Neuronal stem cell (in vitro differentiated cells): ENCODE measurements at regions not wholly inside any gene's neighbourhood (a gene's known extent, or its start where the extent isn't known, plus 50 kb on each side); places are given as distances from the start of the nearest gene placed in this dataset.

Experiments used
- DNase-seq: peaks from one replicate; pipeline ENCODE4 v3.0.0-alpha.2; 2013; ENCODE audit warnings: low spot score
- H2AFZ ChIP-seq: one replicate; pipeline ENCODE4 v1.6.1; 2013; ENCODE audit warnings: mild to moderate bottlenecking, low read length, inconsistent platforms
- H2AK5ac ChIP-seq: 2 replicates; pipeline ENCODE4 v1.6.1; 2013; ENCODE audit warnings: low read depth, mild to moderate bottlenecking, inconsistent platforms, low read length, moderate library complexity, mixed read lengths
- H2BK120ac ChIP-seq: 2 replicates; pipeline ENCODE4 v1.6.1; 2013; ENCODE audit warnings: low read depth, mild to moderate bottlenecking, inconsistent platforms, low read length, moderate library complexity, mixed read lengths
- H2BK12ac ChIP-seq: one replicate; pipeline ENCODE4 v1.6.1; 2013; ENCODE audit warnings: low read length, inconsistent platforms
- H2BK15ac ChIP-seq: 2 replicates; pipeline ENCODE4 v1.6.1; 2013; ENCODE audit warnings: mild to moderate bottlenecking, low read length, inconsistent platforms, mixed read lengths
- H2BK5ac ChIP-seq: one replicate; pipeline ENCODE4 v1.6.1; 2013; ENCODE audit warnings: inconsistent platforms, mild to moderate bottlenecking, low read length, moderate library complexity
- H3K14ac ChIP-seq: one replicate; pipeline ENCODE4 v1.6.1; 2013; ENCODE audit warnings: low read length, inconsistent platforms
- H3K18ac ChIP-seq: 2 replicates; pipeline ENCODE4 v1.6.1; 2013; ENCODE audit warnings: low read length, inconsistent platforms
- H3K23ac ChIP-seq: 2 replicates; pipeline ENCODE4 v1.6.1; 2013; ENCODE audit warnings: low read depth, mild to moderate bottlenecking, mixed read lengths, low read length, inconsistent platforms; ENCODE audit not compliant: poor library complexity
- H3K27ac ChIP-seq: replicated peaks from 3 replicates; pipeline ENCODE4 v1.5.1; 2013; ENCODE audit warnings: low read length, inconsistent platforms
- H3K27me3 ChIP-seq, 3 experiments: 2 replicates each; pipeline ENCODE4 v1.6.1; 2013; ENCODE audit warnings: low read length in 3 of 3, mild to moderate bottlenecking in 2 of 3, inconsistent platforms in 1 of 3, low read depth in 1 of 3, mixed read lengths in 1 of 3, moderate library complexity in 1 of 3; ENCODE audit not compliant: control insufficient read depth in 3 of 3, insufficient read depth in 3 of 3
- H3K36me3 ChIP-seq, 2 donors: replicated peaks in 1 of 2; 2 replicates each; pipeline ENCODE4 v1.6.1; 2013; ENCODE audit warnings: low read length in 2 of 2; ENCODE audit not compliant: control insufficient read depth in 2 of 2, insufficient read depth in 2 of 2
- H3K4ac ChIP-seq: 2 replicates; pipeline ENCODE4 v1.6.1; 2013; ENCODE audit warnings: inconsistent platforms, mild to moderate bottlenecking, low read length, moderate library complexity
- H3K4me1 ChIP-seq, 2 donors: 1 replicate in 1 of 2; 2 replicates in 1 of 2; pipeline ENCODE4 v1.6.1; 2013; ENCODE audit warnings: low read length in 2 of 2, low read depth in 1 of 2; ENCODE audit not compliant: control insufficient read depth in 2 of 2, insufficient read depth in 1 of 2
- H3K4me2 ChIP-seq: one replicate; pipeline ENCODE4 v1.6.1; 2013; ENCODE audit warnings: mild to moderate bottlenecking, low read length, inconsistent platforms; ENCODE audit not compliant: insufficient read depth, poor library complexity, severe bottlenecking
- H3K4me3 ChIP-seq, 2 donors: 2 replicates each; pipeline ENCODE4 v1.5.1; 2013; ENCODE audit warnings: low read length in 2 of 2, mild to moderate bottlenecking in 2 of 2, inconsistent platforms in 1 of 2, moderate library complexity in 1 of 2
- H3K79me1 ChIP-seq: one replicate; pipeline ENCODE4 v1.6.1; 2013; ENCODE audit warnings: low read depth, mild to moderate bottlenecking, inconsistent platforms, low read length, moderate library complexity
- H3K9ac ChIP-seq: one replicate; pipeline ENCODE4 v1.6.1; 2013; ENCODE audit warnings: mild to moderate bottlenecking, low read depth, low read length, inconsistent platforms; ENCODE audit not compliant: poor library complexity
- H3K9me3 ChIP-seq, 2 donors: replicated peaks in 1 of 2; 2 replicates each; pipeline versions ENCODE3 to v1.6.1; 2013; ENCODE audit warnings: low read length in 2 of 2, mild to moderate bottlenecking in 2 of 2, inconsistent platforms in 1 of 2, low read depth in 1 of 2, mixed read lengths in 1 of 2, moderate library complexity in 1 of 2; ENCODE audit not compliant: control insufficient read depth in 2 of 2, insufficient read depth in 1 of 2
- H4K8ac ChIP-seq: one replicate; pipeline ENCODE4 v1.6.1; 2013; ENCODE audit warnings: low read depth, mild to moderate bottlenecking, inconsistent platforms, low read length, moderate library complexity
- H4K91ac ChIP-seq: one replicate; pipeline ENCODE4 v1.6.1; 2013; ENCODE audit warnings: low read length, low read depth, mild to moderate bottlenecking, inconsistent platforms; ENCODE audit not compliant: poor library complexity
- WGBS, 2 donors: extraction: QIAGEN DNeasy Blood & Tissue Kit; methylation state at CpG; one replicate each; pipeline ENCODE4 v1.1.7; 2013; ENCODE audit warnings: missing lambda C conversion rate in 2 of 2, mixed read lengths in 1 of 2; ENCODE audit not compliant: insufficient read length in 2 of 2, insufficient replicate concordance in 1 of 2; ENCODE audit errors: extremely low coverage in 2 of 2; 5-methylcytosine and 5-hydroxymethylcytosine counted together

DNA sequence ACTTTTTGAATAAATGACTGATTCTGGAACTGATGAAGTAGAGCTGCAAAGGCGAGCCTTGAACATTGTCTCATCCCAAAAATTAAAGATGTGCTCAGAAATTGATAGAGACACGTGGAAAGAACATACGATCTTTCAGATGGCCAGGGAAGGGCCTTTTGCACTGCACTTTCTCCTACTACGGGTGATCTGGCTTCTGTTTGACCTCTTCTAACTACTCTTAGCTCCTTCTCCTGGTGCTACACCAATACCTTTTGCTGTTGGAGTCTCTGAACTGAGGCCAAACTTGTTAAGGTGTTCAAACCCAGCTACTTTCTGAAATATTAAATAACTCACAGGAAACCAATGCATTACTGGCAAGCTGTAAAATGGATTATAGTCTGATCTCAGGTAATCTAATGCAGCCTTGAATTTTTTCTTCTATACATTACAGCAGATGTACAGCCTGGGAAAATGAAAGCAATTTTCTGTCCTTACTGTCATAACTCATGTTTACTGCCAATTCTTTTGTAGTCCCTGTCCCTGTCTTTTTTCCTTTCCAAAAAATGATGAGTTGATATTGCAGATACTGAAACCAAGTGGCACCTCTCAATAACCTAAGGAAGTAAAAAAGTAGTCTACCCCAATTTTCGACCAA is 1086.1 kb upstream of the CNTN5 start:
- Histone ChIP-seq H3K23ac (no peak overlapping the region), H4K8ac (no peak overlapping the region), H3K4me1 (no peaks in the 10 kb centered on the region), H3K14ac (no peak overlapping the region), H2BK120ac (no peak overlapping the region), H3K9ac (no peak overlapping the region), H3K18ac (no peak overlapping the region), H3K79me1 (no peaks in the 10 kb centered on the region), H3K4me3 (no peak overlapping the region), H3K36me3 (no peaks in the 10 kb centered on the region), H3K27me3 (no peaks in the 10 kb centered on the region), H3K4ac (no peak overlapping the region), H2BK15ac (no peak overlapping the region), H2AFZ (no peak overlapping the region), H2BK12ac (no peak overlapping the region), H3K27ac (no peak overlapping the region), H2BK5ac (no peak overlapping the region), H4K91ac (no peak overlapping the region), H2AK5ac (no peak overlapping the region), H3K9me3 (no peaks in the 10 kb centered on the region), H3K4me2 (no peak overlapping the region)
- no peak for DNase-seq
- no CpG with 5 or more reads among the region's 5 CpGs for WGBS, 2 donors

DNA sequence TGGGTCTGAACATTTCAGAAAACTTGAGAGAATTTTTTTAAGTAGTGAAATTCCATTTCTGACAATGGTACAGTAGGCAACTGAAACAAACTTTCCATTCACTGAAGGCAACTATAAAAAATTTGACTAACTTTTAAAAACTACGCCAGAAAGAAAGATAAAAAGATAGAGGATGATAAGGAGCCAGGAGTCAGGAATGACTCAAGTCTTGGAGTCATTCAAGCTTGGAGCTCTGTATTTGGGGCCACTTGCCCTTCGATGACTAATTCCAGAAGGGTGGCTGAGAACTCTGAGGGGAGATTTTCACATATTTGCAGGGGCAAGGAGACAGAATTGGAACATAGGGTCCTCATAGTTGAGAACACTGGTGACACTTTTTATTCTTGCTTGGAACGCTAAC is 1083.2 kb upstream of the CNTN5 start:
- no peak overlapping the region for H3K4me2 ChIP-seq

DNA sequence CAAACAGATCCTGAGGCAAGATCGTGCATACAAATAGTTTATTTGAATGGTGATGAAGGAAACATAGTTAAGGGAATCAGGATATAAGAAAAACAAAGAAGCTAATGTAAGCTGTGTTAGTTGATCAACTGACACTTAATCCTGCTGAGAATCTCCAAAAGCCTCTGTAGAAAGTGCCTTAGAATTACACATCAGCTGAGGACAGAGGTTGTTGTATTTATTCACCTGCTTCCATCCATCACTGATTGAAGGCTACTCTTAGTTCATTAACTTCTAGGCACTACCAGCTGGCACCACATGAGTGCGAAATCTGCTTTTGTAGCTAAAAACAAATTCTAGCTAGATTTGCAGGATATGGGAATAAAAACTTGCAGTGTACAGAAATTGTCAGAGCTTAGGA is 1082.0 kb upstream of the CNTN5 start:
- H4K8ac ChIP-seq, result no peak overlapping the region
- no peaks in the 10 kb centered on the region for H3K4me1 ChIP-seq
- WGBS, 2 donors, result no CpG with 5 or more reads among the region's 2 CpGs
- H2BK15ac ChIP-seq, result no peak overlapping the region
- no peak overlapping the region for H4K91ac ChIP-seq
- H3K14ac ChIP-seq, result no peak overlapping the region
- H3K27me3 ChIP-seq, result no peaks in the 10 kb centered on the region
- no peaks in the 10 kb centered on the region for H3K36me3 ChIP-seq
- H2BK12ac ChIP-seq, result no peak overlapping the region
- no peak overlapping the region for H2BK120ac ChIP-seq
- no peak overlapping the region for H3K27ac ChIP-seq
- no peaks in the 10 kb centered on the region for H3K79me1 ChIP-seq
- H2BK5ac ChIP-seq, result no peak overlapping the region
- H3K9ac ChIP-seq, result no peak overlapping the region
- no peaks in the 10 kb centered on the region for H3K9me3 ChIP-seq
- H3K23ac ChIP-seq, result no peak overlapping the region
- no peak overlapping the region for H2AK5ac ChIP-seq
- H3K4me2 ChIP-seq, result no peak overlapping the region
- H3K4ac ChIP-seq, result no peak overlapping the region
- no peak overlapping the region for H2AFZ ChIP-seq
- H3K18ac ChIP-seq, result no peak overlapping the region
- no peak overlapping the region for H3K4me3 ChIP-seq
- DNase-seq, result no peak

More for the DNA sequence above, 1083.2 kb upstream of the CNTN5 start:
- no peaks in the 10 kb centered on the region for H3K36me3 ChIP-seq
- H2BK5ac ChIP-seq, result no peak overlapping the region
- H2BK15ac ChIP-seq, result no peak overlapping the region
- no peak for DNase-seq
- H2AK5ac ChIP-seq, result no peak overlapping the region
- no peaks in the 10 kb centered on the region for H3K4me1 ChIP-seq
- H3K23ac ChIP-seq, result no peak overlapping the region
- no peak overlapping the region for H3K14ac ChIP-seq
- no peak overlapping the region for H3K18ac ChIP-seq
- H3K4ac ChIP-seq, result no peak overlapping the region
- H3K4me3 ChIP-seq, result no peak overlapping the region
- H3K9ac ChIP-seq, result no peak overlapping the region
- no peak overlapping the region for H2BK120ac ChIP-seq
- no peaks in the 10 kb centered on the region for H3K79me1 ChIP-seq
- no peaks in the 10 kb centered on the region for H3K27me3 ChIP-seq
- WGBS, 2 donors, result no CpG with 5 or more reads among the region's 3 CpGs
- H4K91ac ChIP-seq, result no peak overlapping the region
- no peak overlapping the region for H4K8ac ChIP-seq
- no peak overlapping the region for H2AFZ ChIP-seq
- no peak overlapping the region for H2BK12ac ChIP-seq
- H3K9me3 ChIP-seq, result no peaks in the 10 kb centered on the region
- H3K27ac ChIP-seq, result no peak overlapping the region

DNA sequence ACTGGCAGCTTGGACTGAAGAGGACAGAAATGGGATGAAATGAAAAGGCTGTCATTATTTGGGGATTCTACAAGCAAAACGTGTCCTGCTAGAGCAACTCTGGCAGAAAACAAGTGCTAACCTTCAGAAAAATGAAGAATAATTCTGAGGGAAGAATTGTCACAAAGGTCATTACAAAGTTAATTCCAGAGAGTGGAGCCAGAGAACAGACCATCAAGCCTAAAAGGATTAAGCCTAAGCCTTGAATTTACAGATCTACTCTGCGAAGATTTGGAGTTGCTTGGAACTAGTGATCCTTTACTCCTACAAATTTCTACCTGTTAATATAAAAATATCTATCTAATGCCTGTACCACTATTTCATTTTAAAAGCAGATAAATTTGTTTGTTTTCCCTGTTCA is 1077.3 kb upstream of the CNTN5 start:
- H2AK5ac ChIP-seq, result no peak overlapping the region
- no peak for DNase-seq
- H2AFZ ChIP-seq, result no peak overlapping the region
- H3K18ac ChIP-seq, result no peak overlapping the region
- no peak overlapping the region for H4K8ac ChIP-seq
- H3K9ac ChIP-seq, result no peak overlapping the region
- no peak overlapping the region for H2BK5ac ChIP-seq
- H3K23ac ChIP-seq, result no peak overlapping the region
- no peak overlapping the region for H2BK12ac ChIP-seq
- no peaks in the 10 kb centered on the region for H3K79me1 ChIP-seq
- H2BK120ac ChIP-seq, result no peak overlapping the region
- H3K14ac ChIP-seq, result no peak overlapping the region
- WGBS, 2 donors, result no CpG with 5 or more reads among the region's 2 CpGs
- no peaks in the 10 kb centered on the region for H3K36me3 ChIP-seq
- no peaks in the 10 kb centered on the region for H3K9me3 ChIP-seq
- H3K27ac ChIP-seq, result no peak overlapping the region
- H3K4ac ChIP-seq, result no peak overlapping the region
- H3K4me3 ChIP-seq, result no peak overlapping the region
- no peaks in the 10 kb centered on the region for H3K4me1 ChIP-seq
- no peak overlapping the region for H2BK15ac ChIP-seq
- no peak overlapping the region for H3K4me2 ChIP-seq
- no peak overlapping the region for H4K91ac ChIP-seq
- H3K27me3 ChIP-seq, result no peaks in the 10 kb centered on the region
